ENCODE measurements at regions not wholly inside any gene's neighbourhood (a gene's known extent, or its start where the extent isn't known, plus 50 kb on each side); places are given as distances from the start of the nearest gene placed in this dataset.
"Not testable (repeated sequence)": the region's sequence is repeated elsewhere in the genome, so short reads cannot be mapped to it uniquely, and the experiment has no call there.

- ATAC-seq: no peak
Measured at GRCh38 chr3:74978684-74979083, 364.2 kb upstream of the CNTN3 start.

GRCh38 chr3:74985028-74985904 lies 370.8 kb upstream of the CNTN3 start:
- ATAC-seq: not testable (repeated sequence)

GRCh38 chr3:74988095-74988494 lies 373.6 kb upstream of the CNTN3 start:
- ATAC-seq: no peak

- no peak for ATAC-seq
Measured at GRCh38 chr3:74992898-74993297, 378.4 kb upstream of the CNTN3 start.

GRCh38 chr3:75001330-75001729 lies 386.9 kb upstream of the CNTN3 start:
- no peak for ATAC-seq

- no peak for ATAC-seq
Measured at GRCh38 chr3:75012791-75013331, 398.4 kb upstream of the CNTN3 start.

- no peak for ATAC-seq
Measured at GRCh38 chr3:75014008-75014407, 399.5 kb upstream of the CNTN3 start.

- no peak for ATAC-seq
Measured at GRCh38 chr3:75015280-75015679, 400.8 kb upstream of the CNTN3 start.

GRCh38 chr3:75035146-75035545 lies 420.7 kb upstream of the CNTN3 start:
- ATAC-seq: no peak

- no peak for ATAC-seq
Measured at GRCh38 chr3:75042941-75043340, 428.5 kb upstream of the CNTN3 start.

GRCh38 chr3:75048650-75049049 lies 434.2 kb upstream of the CNTN3 start:
- ATAC-seq: no peak

GRCh38 chr3:75049533-75049932 lies 435.1 kb upstream of the CNTN3 start:
- no peak for ATAC-seq

GRCh38 chr3:75059120-75059519 lies 444.7 kb upstream of the CNTN3 start:
- no peak for ATAC-seq

GRCh38 chr3:75061806-75062205 lies 447.3 kb upstream of the CNTN3 start:
- no peak for ATAC-seq

- no peak for ATAC-seq
Measured at GRCh38 chr3:75075158-75075557, 460.7 kb upstream of the CNTN3 start.

GRCh38 chr3:75076481-75076880 lies 462.0 kb upstream of the CNTN3 start:
- ATAC-seq: no peak

- ATAC-seq: no peak
Measured at GRCh38 chr3:75078290-75078689, 463.8 kb upstream of the CNTN3 start.

- ATAC-seq: no peak
Measured at GRCh38 chr3:75082845-75083244, 468.4 kb upstream of the CNTN3 start.

GRCh38 chr3:75089841-75090240 lies 475.4 kb upstream of the CNTN3 start:
- ATAC-seq: no peak

GRCh38 chr3:75101329-75102147 lies 487.1 kb upstream of the CNTN3 start:
- no peak for ATAC-seq

GRCh38 chr3:75110741-75111140 lies 496.3 kb upstream of the CNTN3 start:
- ATAC-seq: no peak

GRCh38 chr3:75115695-75116094 lies 501.2 kb upstream of the CNTN3 start:
- no peak for ATAC-seq

GRCh38 chr3:75118779-75119178 lies 504.3 kb upstream of the CNTN3 start:
- ATAC-seq: no peak

- ATAC-seq: no peak
Measured at GRCh38 chr3:75126556-75126955, 512.1 kb upstream of the CNTN3 start.
